HEK293 (cell line): ENCODE measurements at regions not wholly inside any gene's neighbourhood (a gene's known extent, or its start where the extent isn't known, plus 50 kb on each side); places are given as distances from the start of the nearest gene placed in this dataset.

ENCODE experiments used
- CTCF ChIA-PET: fragments of 350-600 bp; formaldehyde crosslinking; extraction: SDS; loops from one replicate; lab custom pipeline; 2021; ENCODE audit warnings: antibody characterized with exemption; lab: Yijun Ruan, JAX
- POLR2A ChIA-PET: fragments of 300-600 bp; formaldehyde crosslinking; extraction: SDS; loops from one replicate; lab custom pipeline; 2020; ENCODE audit warnings: antibody characterized with exemption, inconsistent platforms; lab: Yijun Ruan, JAX
- H3K27ac ChIP-seq: fragments of 200-500 bp; sonication (Bioruptor generic); 2 replicates; pipeline ENCODE4 v1.5.1; 2014; ENCODE audit warnings: low read depth, low read length, control low read depth, inconsistent platforms; ENCODE audit errors: extremely low read depth
- H3K36me3 ChIP-seq, 2 experiments: fragments of 200-500 bp in 1 of 2; sonication (Bioruptor generic) in 1 of 2; 1 replicate in 1 of 2; 2 replicates in 1 of 2; pipeline ENCODE4 v1.5.1; 2014 to 2017; ENCODE audit warnings: inconsistent platforms in 2 of 2, low read length in 2 of 2; ENCODE audit not compliant: control insufficient read depth in 2 of 2, insufficient read depth in 1 of 2
- H3K4me1 ChIP-seq: fragments of 200-500 bp; sonication (Bioruptor generic); 2 replicates; pipeline ENCODE4 v1.5.1; 2014; ENCODE audit warnings: mild to moderate bottlenecking, low read length, inconsistent platforms; ENCODE audit not compliant: control insufficient read depth, insufficient read depth
- H3K4me3 ChIP-seq: 2 replicates; pipeline ENCODE4 v1.5.1; 2011; ENCODE audit warnings: low read depth, mild to moderate bottlenecking, control low read depth, low read length, moderate library complexity
- H3K9me3 ChIP-seq: fragments of 200-500 bp; sonication (Bioruptor generic); 2 replicates; pipeline ENCODE4 v1.5.1; 2014; ENCODE audit warnings: low read depth, low read length, inconsistent platforms; ENCODE audit not compliant: control insufficient read depth, insufficient read depth
- ATF2 ChIP-seq: fragments of 450-650 bp; formaldehyde crosslinking; IDR thresholded peaks from 2 replicates; pipeline ENCODE4 v1.5.1; 2016; ENCODE audit warnings: missing biosample characterization, missing genetic modification characterization, low read depth
- ELK4 ChIP-seq: IDR thresholded peaks from 2 replicates; pipeline ENCODE4 v1.6.1; 2011; ENCODE audit warnings: mild to moderate bottlenecking, low read depth, low read length, borderline replicate concordance
- FEZF1 ChIP-seq: fragments of 450-650 bp; formaldehyde crosslinking; IDR thresholded peaks from 2 replicates; pipeline ENCODE4 v1.5.1; 2016; ENCODE audit warnings: missing biosample characterization, missing genetic modification characterization
- HOXD13 ChIP-seq: sonication (generic); formaldehyde crosslinking; IDR thresholded peaks from 2 replicates; pipeline ENCODE4 v1.8.0; 2022; ENCODE audit warnings: missing genetic modification reagents, borderline replicate concordance
- IKZF3 ChIP-seq: fragments of 450-650 bp; IDR thresholded peaks from 2 replicates; pipeline ENCODE4 v1.5.0; 2018; ENCODE audit warnings: missing biosample characterization, mild to moderate bottlenecking, missing genetic modification characterization, moderate library complexity
- INSM2 ChIP-seq: fragments of 450-650 bp; formaldehyde crosslinking; IDR thresholded peaks from 2 replicates; pipeline ENCODE4 v1.5.1; 2016; ENCODE audit warnings: missing biosample characterization, missing genetic modification characterization
- OSR2 ChIP-seq: fragments of 450-650 bp; formaldehyde crosslinking; IDR thresholded peaks from 2 replicates; pipeline ENCODE4 v1.5.1; 2016; ENCODE audit warnings: missing biosample characterization, missing genetic modification characterization
- REST ChIP-seq: fragments of 450-650 bp; formaldehyde crosslinking; IDR thresholded peaks from 2 replicates; pipeline ENCODE4 v1.5.1; 2016; ENCODE audit warnings: missing biosample characterization, missing genetic modification characterization
- SALL2 ChIP-seq: fragments of 450-650 bp; formaldehyde crosslinking; IDR thresholded peaks from 2 replicates; pipeline ENCODE4 v1.5.0; 2017; ENCODE audit warnings: missing biosample characterization, mild to moderate bottlenecking, missing genetic modification characterization, borderline replicate concordance
- SCRT2 ChIP-seq: fragments of 450-650 bp; formaldehyde crosslinking; IDR thresholded peaks from 2 replicates; pipeline ENCODE4 v1.5.1; 2016; ENCODE audit warnings: missing biosample characterization, missing genetic modification characterization
- SETDB1 ChIP-seq: IDR thresholded peaks from one replicate; pipeline ENCODE4 v1.6.1; 2017; ENCODE audit warnings: mild to moderate bottlenecking, low read length, moderate library complexity, mixed read lengths; ENCODE audit not compliant: insufficient read length
- SP3 ChIP-seq: fragments of 450-650 bp; formaldehyde crosslinking; IDR thresholded peaks from 2 replicates; pipeline ENCODE4 v1.5.1; 2016; ENCODE audit warnings: missing biosample characterization, missing genetic modification characterization
- ZBTB21 ChIP-seq: fragments of 450-650 bp; formaldehyde crosslinking; IDR thresholded peaks from 2 replicates; pipeline ENCODE4 v1.5.1; 2017; ENCODE audit warnings: missing biosample characterization, missing genetic modification characterization
- ZFP37 ChIP-seq: fragments of 450-650 bp; formaldehyde crosslinking; IDR thresholded peaks from 2 replicates; pipeline ENCODE4 v1.5.1; 2016; ENCODE audit warnings: missing biosample characterization, missing genetic modification characterization
- ZNF138 ChIP-seq: fragments of 450-650 bp; formaldehyde crosslinking; IDR thresholded peaks from 2 replicates; pipeline ENCODE4 v1.5.1; 2016; ENCODE audit warnings: missing biosample characterization, missing genetic modification characterization, borderline replicate concordance
- ZNF140 ChIP-seq: fragments of 450-650 bp; formaldehyde crosslinking; IDR thresholded peaks from 2 replicates; pipeline ENCODE4 v1.5.1; 2016; ENCODE audit warnings: missing biosample characterization, missing genetic modification characterization
- ZNF2 ChIP-seq: fragments of 450-650 bp; formaldehyde crosslinking; IDR thresholded peaks from 2 replicates; pipeline ENCODE4 v1.5.1; 2016; ENCODE audit warnings: missing biosample characterization, missing genetic modification characterization
- ZNF24 ChIP-seq: fragments of 450-650 bp; formaldehyde crosslinking; IDR thresholded peaks from 2 replicates; pipeline ENCODE4 v1.5.1; 2016; ENCODE audit warnings: missing biosample characterization, missing genetic modification characterization
- ZNF354C ChIP-seq: fragments of 450-650 bp; formaldehyde crosslinking; IDR thresholded peaks from 2 replicates; pipeline ENCODE4 v1.5.1; 2016; ENCODE audit warnings: missing biosample characterization, missing genetic modification characterization, low read depth, borderline replicate concordance
- ZNF366 ChIP-seq: fragments of 450-650 bp; formaldehyde crosslinking; conservative IDR thresholded peaks from 2 replicates; pipeline ENCODE4 v1.5.1; 2016; ENCODE audit warnings: missing biosample characterization, missing genetic modification characterization
- ZNF391 ChIP-seq: fragments of 450-650 bp; formaldehyde crosslinking; IDR thresholded peaks from 2 replicates; pipeline ENCODE4 v1.5.1; 2016; ENCODE audit warnings: low read depth, missing biosample characterization, missing genetic modification characterization, borderline replicate concordance
- ZNF530 ChIP-seq: fragments of 450-650 bp; formaldehyde crosslinking; IDR thresholded peaks from 2 replicates; pipeline ENCODE4 v1.5.1; 2016; ENCODE audit warnings: low read depth, missing biosample characterization, missing genetic modification characterization
- ZNF544 ChIP-seq: fragments of 450-650 bp; formaldehyde crosslinking; IDR thresholded peaks from 2 replicates; pipeline ENCODE4 v1.5.0; 2017; ENCODE audit warnings: missing biosample characterization, missing genetic modification characterization
- ZNF555 ChIP-seq: fragments of 450-650 bp; formaldehyde crosslinking; conservative IDR thresholded peaks from 2 replicates; pipeline ENCODE4 v1.5.1; 2017; ENCODE audit warnings: missing biosample characterization, mild to moderate bottlenecking, missing genetic modification characterization, inconsistent platforms
- ZNF596 ChIP-seq: fragments of 450-650 bp; IDR thresholded peaks from 2 replicates; pipeline ENCODE4 v1.5.0; 2018; ENCODE audit warnings: missing biosample characterization, mild to moderate bottlenecking, missing genetic modification characterization, moderate library complexity
- ZNF677 ChIP-seq: fragments of 450-650 bp; IDR thresholded peaks from 2 replicates; pipeline ENCODE4 v1.5.0; 2018; ENCODE audit warnings: missing biosample characterization, mild to moderate bottlenecking, missing genetic modification characterization, moderate library complexity
- ZNF776 ChIP-seq: fragments of 450-650 bp; formaldehyde crosslinking; IDR thresholded peaks from 2 replicates; pipeline ENCODE4 v1.5.0; 2017; ENCODE audit warnings: missing biosample characterization, missing genetic modification characterization, borderline replicate concordance
- ZNF792 ChIP-seq: fragments of 450-650 bp; formaldehyde crosslinking; IDR thresholded peaks from 2 replicates; pipeline ENCODE4 v1.5.1; 2016; ENCODE audit warnings: missing biosample characterization, missing genetic modification characterization

- H3K27ac ChIP-seq: no peak overlapping the region
- TF ChIP-seq ZNF792 (tag by site-specific recombination): no peak
- TF ChIP-seq ZNF544 (tag by site-specific recombination): no peak
- TF ChIP-seq SALL2: no peak
- TF ChIP-seq INSM2 (tag by site-specific recombination): no peak
- TF ChIP-seq ZNF677 (tag by site-specific recombination): no peak
- TF ChIP-seq HOXD13 (CRISPR knock-in tag): no peak
- no peak for TF ChIP-seq ZNF140 (tag by site-specific recombination)
- TF ChIP-seq ZNF776 (tag by site-specific recombination): no peak
- TF ChIP-seq ZNF555: no peak
- no peak for TF ChIP-seq ZNF366 (tag by site-specific recombination)
- no peak for TF ChIP-seq ZNF530 (tag by site-specific recombination)
- TF ChIP-seq OSR2: no peak
- no peak for TF ChIP-seq SETDB1
- no peak for TF ChIP-seq REST (tag by site-specific recombination)
- TF ChIP-seq SP3 (tag by site-specific recombination): no peak
- no peak for TF ChIP-seq ZNF24
- TF ChIP-seq ZNF138 (tag by site-specific recombination): no peak
- TF ChIP-seq ZNF2 (tag by site-specific recombination): no peak
- no peak for TF ChIP-seq FEZF1 (tag by site-specific recombination)
- TF ChIP-seq, all 188 proteins: peak for 0
- ChIA-PET CTCF (no interaction called here), POLR2A (no interaction called here)
- Histone ChIP-seq H3K9me3 (no peaks in the 10 kb centered on the region), H3K4me3 (no peak overlapping the region), H3K36me3 (no peaks in the 10 kb centered on the region), H3K4me1 (no peaks in the 10 kb centered on the region)
These were observed 209.2 kb downstream of the CSNK2A3 start for GRCh38 chr11:11143849-11144248.

GRCh38 chr11:11142430-11142829 lies 210.6 kb downstream of the CSNK2A3 start:
- Histone ChIP-seq H3K27ac (no peak overlapping the region), H3K4me1 (no peaks in the 10 kb centered on the region), H3K4me3 (no peak overlapping the region), H3K36me3 (no peaks in the 10 kb centered on the region), H3K9me3 (no peaks in the 10 kb centered on the region)
- CTCF ChIA-PET: interaction anchor here (0.6 kb wide), 1 partner anchor 102 kb away, joined by 3 read pairs; no protein-coding TSS in a partner anchor
- POLR2A ChIA-PET: no interaction called here
- TF ChIP-seq ZNF391 (tag by site-specific recombination) (no peak), IKZF3 (tag by site-specific recombination) (no peak), ATF2 (no peak), ZBTB21 (tag by site-specific recombination) (no peak), ZFP37 (no peak), ELK4 (no peak), SCRT2 (no peak), ZNF354C (tag by site-specific recombination) (no peak), ZNF596 (tag by site-specific recombination) (no peak)
